GM23338 (cell line): ENCODE measurements at regions not wholly inside any gene's neighbourhood (a gene's known extent, or its start where the extent isn't known, plus 50 kb on each side); places are given as distances from the start of the nearest gene placed in this dataset.

Source experiments
- CREB1 ChIP-seq: fragments of 250-450 bp; sonication (Bioruptor Pico); IDR thresholded peaks from 2 replicates; pipeline ENCODE4 v1.5.0; 2020; ENCODE audit warnings: low read depth, mild to moderate bottlenecking, moderate library complexity
- CTCF ChIP-seq, 2 experiments: fragments of 200-600 bp in 1 of 2; sonication (generic) in 1 of 2; conservative IDR thresholded peaks; 2 replicates each; pipeline versions ENCODE4 v1.5.1 to v1.6.1; 2016 to 2017; ENCODE audit warnings: antibody characterized with exemption in 2 of 2, low read depth in 2 of 2, mild to moderate bottlenecking in 2 of 2, moderate library complexity in 1 of 2
- EZH2 ChIP-seq: fragments of 200-600 bp; sonication (generic); IDR thresholded peaks from one replicate; pipeline ENCODE4 v1.8.0; 2017; ENCODE audit warnings: antibody characterized with exemption, mild to moderate bottlenecking, low read depth; ENCODE audit not compliant: unreplicated experiment
- EZH2phosphoT487 ChIP-seq: fragments of 200-600 bp; sonication (generic); IDR thresholded peaks from one replicate; pipeline ENCODE4 v1.8.1; 2018; ENCODE audit warnings: antibody characterized with exemption; ENCODE audit not compliant: unreplicated experiment
- JUNB ChIP-seq: IDR thresholded peaks from one replicate; pipeline ENCODE4 v1.6.1; 2016; ENCODE audit warnings: antibody characterized with exemption; ENCODE audit not compliant: unreplicated experiment
- NANOG ChIP-seq: IDR thresholded peaks from 2 replicates; pipeline ENCODE4 v1.6.1; 2016; ENCODE audit warnings: antibody characterized with exemption, borderline replicate concordance
- POLR2AphosphoS5 ChIP-seq: IDR thresholded peaks from 2 replicates; pipeline ENCODE4 v1.6.1; 2016; ENCODE audit warnings: antibody characterized with exemption, low read depth
- STAT1 ChIP-seq: IDR thresholded peaks from one replicate; pipeline ENCODE4 v1.6.1; 2016; ENCODE audit warnings: antibody characterized with exemption; ENCODE audit not compliant: unreplicated experiment
- ZNF114 ChIP-seq: fragments of 250-450 bp; sonication (Bioruptor Pico); IDR thresholded peaks from 2 replicates; pipeline ENCODE4 v1.5.0; 2020; ENCODE audit warnings: mild to moderate bottlenecking, moderate library complexity
- ZNF331 ChIP-seq: fragments of 250-450 bp; sonication (Bioruptor Pico); IDR thresholded peaks from 2 replicates; pipeline ENCODE4 v1.5.0; 2020; ENCODE audit warnings: low read depth, mild to moderate bottlenecking, moderate library complexity
- TF ChIP-seq, protein P1 (sequence below): IDR thresholded peaks from one replicate; pipeline ENCODE4 v1.6.1; 2018; ENCODE audit warnings: antibody characterized with exemption; ENCODE audit not compliant: unreplicated experiment
- TF ChIP-seq, protein P2 (sequence below): IDR thresholded peaks from 2 replicates; pipeline ENCODE4 v1.6.1; 2016; ENCODE audit warnings: antibody characterized with exemption

DNA sequence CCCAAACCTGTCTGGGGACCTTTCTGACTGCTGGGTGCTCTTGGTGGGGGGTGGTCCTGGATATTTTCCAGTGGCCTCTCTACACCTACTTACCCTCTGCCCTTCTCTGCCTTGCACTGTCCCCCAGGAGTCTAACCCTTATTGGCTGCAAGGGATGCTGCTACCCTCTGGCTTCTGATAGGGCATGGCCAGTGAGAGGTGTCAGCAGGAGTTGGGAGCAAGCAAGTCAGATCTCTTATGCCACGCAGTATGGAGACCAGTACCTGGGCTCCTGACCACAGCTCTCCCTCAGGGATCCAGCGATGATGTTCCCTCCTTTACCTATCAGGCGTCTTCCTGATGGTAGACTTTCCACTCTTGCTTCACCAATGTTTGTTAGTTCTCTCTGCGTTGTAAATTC is 373.7 kb downstream of the SOCS6 start:
- TF ChIP-seq CTCF (conservative IDR thresholded peaks at IDR 0.05; ENCODE audit: low read depth in 2 of 2), result no peak
- no peak for TF ChIP-seq POLR2AphosphoS5
- no peak for TF ChIP-seq EZH2
- no peak for TF ChIP-seq CREB1 (CRISPR knock-in tag)
- TF ChIP-seq, protein P1, sequence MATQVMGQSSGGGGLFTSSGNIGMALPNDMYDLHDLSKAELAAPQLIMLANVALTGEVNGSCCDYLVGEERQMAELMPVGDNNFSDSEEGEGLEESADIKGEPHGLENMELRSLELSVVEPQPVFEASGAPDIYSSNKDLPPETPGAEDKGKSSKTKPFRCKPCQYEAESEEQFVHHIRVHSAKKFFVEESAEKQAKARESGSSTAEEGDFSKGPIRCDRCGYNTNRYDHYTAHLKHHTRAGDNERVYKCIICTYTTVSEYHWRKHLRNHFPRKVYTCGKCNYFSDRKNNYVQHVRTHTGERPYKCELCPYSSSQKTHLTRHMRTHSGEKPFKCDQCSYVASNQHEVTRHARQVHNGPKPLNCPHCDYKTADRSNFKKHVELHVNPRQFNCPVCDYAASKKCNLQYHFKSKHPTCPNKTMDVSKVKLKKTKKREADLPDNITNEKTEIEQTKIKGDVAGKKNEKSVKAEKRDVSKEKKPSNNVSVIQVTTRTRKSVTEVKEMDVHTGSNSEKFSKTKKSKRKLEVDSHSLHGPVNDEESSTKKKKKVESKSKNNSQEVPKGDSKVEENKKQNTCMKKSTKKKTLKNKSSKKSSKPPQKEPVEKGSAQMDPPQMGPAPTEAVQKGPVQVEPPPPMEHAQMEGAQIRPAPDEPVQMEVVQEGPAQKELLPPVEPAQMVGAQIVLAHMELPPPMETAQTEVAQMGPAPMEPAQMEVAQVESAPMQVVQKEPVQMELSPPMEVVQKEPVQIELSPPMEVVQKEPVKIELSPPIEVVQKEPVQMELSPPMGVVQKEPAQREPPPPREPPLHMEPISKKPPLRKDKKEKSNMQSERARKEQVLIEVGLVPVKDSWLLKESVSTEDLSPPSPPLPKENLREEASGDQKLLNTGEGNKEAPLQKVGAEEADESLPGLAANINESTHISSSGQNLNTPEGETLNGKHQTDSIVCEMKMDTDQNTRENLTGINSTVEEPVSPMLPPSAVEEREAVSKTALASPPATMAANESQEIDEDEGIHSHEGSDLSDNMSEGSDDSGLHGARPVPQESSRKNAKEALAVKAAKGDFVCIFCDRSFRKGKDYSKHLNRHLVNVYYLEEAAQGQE, result no peak
- no peak for TF ChIP-seq EZH2phosphoT487
- TF ChIP-seq STAT1, result no peak
- TF ChIP-seq, protein P2, sequence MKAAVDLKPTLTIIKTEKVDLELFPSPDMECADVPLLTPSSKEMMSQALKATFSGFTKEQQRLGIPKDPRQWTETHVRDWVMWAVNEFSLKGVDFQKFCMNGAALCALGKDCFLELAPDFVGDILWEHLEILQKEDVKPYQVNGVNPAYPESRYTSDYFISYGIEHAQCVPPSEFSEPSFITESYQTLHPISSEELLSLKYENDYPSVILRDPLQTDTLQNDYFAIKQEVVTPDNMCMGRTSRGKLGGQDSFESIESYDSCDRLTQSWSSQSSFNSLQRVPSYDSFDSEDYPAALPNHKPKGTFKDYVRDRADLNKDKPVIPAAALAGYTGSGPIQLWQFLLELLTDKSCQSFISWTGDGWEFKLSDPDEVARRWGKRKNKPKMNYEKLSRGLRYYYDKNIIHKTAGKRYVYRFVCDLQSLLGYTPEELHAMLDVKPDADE, result no peak
- no peak for TF ChIP-seq ZNF114
- no peak for TF ChIP-seq JUNB
- no peak for TF ChIP-seq ZNF331
- no peak for TF ChIP-seq NANOG
